Embryonic facial prominence (tissue), 1 donor: ENCODE measurements at regions not wholly inside any gene's neighbourhood (a gene's known extent, or its start where the extent isn't known, plus 50 kb on each side); places are given as distances from the start of the nearest gene placed in this dataset.

Experiments used
- DNase-seq: peaks from one replicate; pipeline ENCODE4 v3.0.0-alpha.2; 2016; ENCODE audit errors: extremely low spot score

DNA sequence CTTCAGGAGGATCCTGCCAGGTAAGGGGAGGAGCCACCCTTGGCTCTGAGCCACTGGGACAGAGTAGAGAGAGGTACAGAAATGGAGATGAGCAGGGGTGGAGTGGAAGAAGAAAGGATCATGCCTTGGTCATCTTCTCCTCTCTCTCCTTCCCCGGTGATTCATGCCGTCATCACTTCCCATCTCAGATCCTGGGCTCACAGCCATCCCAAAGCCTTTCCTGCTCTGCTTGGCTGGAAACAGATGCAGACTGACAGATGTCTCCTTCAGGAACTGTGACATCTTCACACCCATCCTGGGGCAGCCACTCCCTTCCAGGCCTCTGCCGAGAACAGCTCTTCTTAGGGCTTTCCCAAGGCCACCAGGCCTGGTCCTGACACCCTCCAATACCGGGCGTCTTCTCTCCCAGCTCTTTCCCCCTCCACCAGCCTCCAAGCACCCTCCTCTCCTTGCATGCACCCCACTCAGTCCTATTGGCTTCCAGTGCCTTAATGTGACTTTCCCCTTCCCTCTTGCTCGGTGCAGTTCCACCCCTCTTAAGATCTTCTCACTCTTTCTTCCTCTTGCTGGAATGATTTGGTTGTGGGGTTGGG lies 58.3 kb upstream of the TNP1 start:
- DNase-seq, result no peak

DNA sequence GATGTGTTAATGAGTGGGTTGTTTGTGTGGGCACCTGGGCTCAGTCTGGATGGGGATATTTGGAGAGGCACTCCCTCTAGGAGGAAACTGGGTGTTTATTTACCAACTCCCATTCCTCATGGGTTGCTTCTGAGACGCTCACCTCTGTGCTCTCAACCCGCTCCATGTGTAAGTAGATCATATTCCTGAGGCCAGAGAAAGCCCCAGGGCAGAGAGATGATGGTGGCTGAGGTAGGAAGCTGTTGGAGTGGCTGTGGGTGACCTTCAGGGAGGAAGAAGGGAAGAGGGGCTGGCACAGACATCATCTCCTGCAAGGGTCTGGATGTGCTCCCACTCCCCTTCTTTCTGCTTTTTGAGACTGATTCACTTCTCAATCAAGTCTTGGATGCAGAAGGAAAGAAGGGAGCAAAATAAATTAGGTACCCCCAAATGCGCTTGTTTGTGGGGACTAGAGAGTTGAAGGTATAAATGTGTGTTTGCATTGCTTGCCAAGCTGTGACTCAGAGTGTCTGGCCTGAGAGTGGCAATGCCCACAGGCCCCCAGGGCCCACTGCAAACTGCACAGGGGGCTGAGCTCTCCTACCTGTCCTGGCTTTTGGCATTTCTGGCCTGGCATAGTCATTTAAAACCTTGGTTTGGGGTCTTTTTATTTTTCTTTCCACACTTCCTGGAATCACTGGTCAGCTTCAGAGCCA lies 57.2 kb upstream of the TNP1 start:
- DNase-seq, result no peak

DNA sequence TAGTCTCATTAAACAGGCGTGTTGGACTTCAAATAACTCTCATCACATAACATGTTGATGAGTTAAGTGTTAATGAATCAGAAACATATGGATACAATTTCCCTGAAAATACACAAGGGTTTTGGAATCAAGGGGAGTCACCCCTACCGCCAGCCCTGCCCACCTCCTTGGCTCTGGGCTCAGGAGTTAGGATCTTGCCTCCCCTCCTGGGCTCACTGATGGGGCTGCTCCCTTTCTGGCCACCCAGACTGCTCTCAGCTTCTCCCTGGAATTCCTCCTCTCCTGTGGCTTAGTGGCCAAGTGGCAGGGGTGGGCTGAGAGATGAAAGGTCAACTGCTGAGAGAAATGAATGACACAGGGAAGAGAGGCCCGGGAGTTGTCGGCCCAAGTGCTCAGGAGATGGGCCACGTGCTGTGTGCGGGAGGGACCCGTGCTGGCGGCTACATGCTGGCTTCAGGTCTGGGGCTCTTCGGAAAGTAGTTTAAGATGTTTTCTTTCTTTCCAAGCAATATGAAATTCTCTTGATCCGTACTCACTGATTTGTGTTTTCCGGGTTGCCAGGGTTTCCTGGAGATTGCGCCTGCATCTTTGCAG lies 55.8 kb upstream of the TNP1 start:
- DNase-seq, result no peak

DNA sequence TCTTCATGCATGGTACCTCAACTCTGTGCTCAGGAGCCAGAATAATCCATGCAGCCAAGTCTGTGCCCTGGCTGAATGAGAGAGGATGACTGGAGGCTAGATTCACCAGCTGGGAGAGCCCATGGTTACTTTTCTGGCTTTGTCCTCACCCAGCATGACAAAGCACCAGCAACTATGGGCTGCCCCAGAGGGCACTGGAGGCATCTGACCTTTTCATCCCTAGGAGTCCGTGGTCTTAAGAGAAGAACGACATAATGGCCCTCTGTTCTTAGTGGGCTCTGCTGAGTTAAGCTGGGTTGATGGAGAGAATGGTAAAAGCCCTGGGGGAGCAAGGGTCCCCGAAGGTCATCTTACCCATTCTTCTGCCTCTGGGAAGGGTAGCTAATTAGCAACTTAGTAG lies 54.6 kb upstream of the TNP1 start:
- DNase-seq, result no peak

- DNase-seq, result no peak
Measured at GRCh38 chr2:216911886-216912285, 52.0 kb upstream of the TNP1 start.

DNA sequence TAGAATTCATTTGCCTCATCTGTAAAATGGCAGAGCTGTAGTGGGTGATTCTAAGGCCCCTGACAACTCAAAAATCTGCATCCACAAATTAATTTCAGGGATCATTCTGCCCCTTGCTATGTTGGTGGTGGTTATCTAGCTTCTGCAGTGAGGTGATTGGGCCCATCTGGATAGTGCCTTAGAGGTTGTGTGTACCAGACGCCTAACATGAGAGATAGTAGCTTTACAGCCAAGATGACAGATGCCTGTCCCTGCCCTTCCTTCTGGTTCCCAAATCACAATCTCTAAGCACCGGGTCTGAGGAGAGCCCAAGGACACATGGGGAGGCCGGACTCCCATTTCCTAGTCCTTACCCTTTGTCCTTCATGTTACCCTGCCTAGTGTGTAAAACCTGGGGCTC lies 51.1 kb upstream of the TNP1 start:
- no peak for DNase-seq

DNA sequence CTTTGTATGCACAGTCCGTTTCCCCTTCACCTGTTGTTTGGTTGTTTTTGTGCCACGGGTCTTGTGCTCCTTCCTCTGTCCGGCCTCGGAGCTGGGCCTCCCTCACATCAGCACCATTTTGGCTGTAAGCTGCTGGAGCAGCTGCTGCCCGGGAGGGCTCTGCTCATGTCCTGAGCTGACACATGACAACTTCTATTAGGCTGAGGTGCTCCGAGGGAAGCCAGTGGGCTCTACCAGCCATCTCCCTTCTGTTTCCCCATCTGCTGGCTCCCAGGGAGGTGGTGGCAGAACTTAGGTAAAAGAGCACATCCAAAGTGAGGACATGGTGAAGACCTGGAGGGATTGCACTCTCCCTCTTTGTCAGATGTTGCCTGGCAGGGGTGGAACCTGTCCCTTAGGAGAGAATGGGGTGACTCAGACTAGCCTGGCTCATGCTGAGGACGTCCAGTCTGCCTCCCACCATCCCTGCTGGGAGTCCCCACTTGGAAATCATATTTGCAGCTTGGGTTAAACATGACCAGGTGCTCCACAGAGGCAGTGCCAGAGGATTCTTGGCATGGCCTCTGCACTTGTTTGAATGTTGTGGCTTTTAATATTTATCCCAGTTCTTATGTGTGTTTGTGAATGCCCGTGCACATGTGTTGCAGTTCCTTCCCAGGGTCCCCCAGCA lies 49.8 kb upstream of the TNP1 start:
- no peak for DNase-seq
